Gastrocnemius medialis (tissue), 4 donors: ENCODE measurements at regions not wholly inside any gene's neighbourhood (a gene's known extent, or its start where the extent isn't known, plus 50 kb on each side); places are given as distances from the start of the nearest gene placed in this dataset.

ENCODE experiments used
- ATAC-seq, 2 donors: fragments of 150-250 bp; one replicate each; pipeline ENCODE4 v1.9.1; 2016
- DNase-seq, 2 donors: peaks; one replicate each; pipeline ENCODE4 v3.0.0-alpha.2; 2019
- H3K27ac ChIP-seq, 4 donors: fragments of 200-600 bp; sonication (generic); 1 replicate in 1 of 4; 2 replicates in 3 of 4; pipeline ENCODE4 v1.5.1; 2016 to 2018; ENCODE audit warnings: mild to moderate bottlenecking in 2 of 4, moderate library complexity in 1 of 4
- H3K27me3 ChIP-seq, 3 donors: fragments of 200-600 bp; sonication (generic) in 2 of 3; 1 replicate in 1 of 3; 2 replicates in 2 of 3; pipeline versions ENCODE4 v1.5.1 to v1.6.0; 2016 to 2019; ENCODE audit warnings: mild to moderate bottlenecking in 1 of 3, moderate library complexity in 1 of 3
- H3K36me3 ChIP-seq, 2 donors: fragments of 200-600 bp; sonication (generic) in 1 of 2; one replicate each; pipeline ENCODE4 v1.5.1; 2017 to 2018
- H3K4me1 ChIP-seq, 2 donors: fragments of 200-600 bp; sonication (generic) in 1 of 2; one replicate each; pipeline ENCODE4 v1.5.1; 2016 to 2017; ENCODE audit warnings: mild to moderate bottlenecking in 2 of 2
- H3K4me3 ChIP-seq, 4 donors: fragments of 200-600 bp; sonication (generic) in 3 of 4; 1 replicate in 1 of 4; 2 replicates in 3 of 4; pipeline ENCODE4 v1.5.1; 2016 to 2019; ENCODE audit warnings: mild to moderate bottlenecking in 2 of 4
- H3K9me3 ChIP-seq, 3 donors: fragments of 200-600 bp; sonication (generic) in 2 of 3; 1 replicate in 1 of 3; 2 replicates in 2 of 3; pipeline ENCODE4 v1.5.1; 2016 to 2019
- CTCF ChIP-seq, 5 experiments: fragments of 450-650 bp in 3 of 5; fragments of 200-600 bp in 2 of 5; sonication (generic) in 2 of 5; IDR thresholded peaks in 4 of 5; conservative IDR thresholded peaks in 1 of 5; 1 replicate in 4 of 5; 2 replicates in 1 of 5; pipeline ENCODE4 v1.5.1; 2016 to 2019; ENCODE audit warnings: antibody characterized with exemption in 5 of 5, mild to moderate bottlenecking in 3 of 5, moderate library complexity in 3 of 5
- POLR2A ChIP-seq, 2 donors: fragments of 450-650 bp; IDR thresholded peaks; one replicate each; pipeline ENCODE4 v1.6.1; 2017; ENCODE audit warnings: antibody characterized with exemption in 2 of 2, mild to moderate bottlenecking in 2 of 2, moderate library complexity in 2 of 2
- in situ Hi-C, 4 donors: fragments of 200-750 bp; cut with MboI; loops; one replicate each; pipeline versions ENCODE4 v1.15.0 to v1.8.0; 2017; ENCODE audit warnings: low sequenced_read_pairs in 4 of 4
- intact Hi-C: fragments of 100-400 bp; cut with DNase I; formaldehyde crosslinking; loops from one replicate; pipeline ENCODE4 v1.15.1; 2023; ENCODE audit warnings: low total_unique reads

- no peaks in the 10 kb centered on the region for H3K27me3 ChIP-seq
- no peaks in the 10 kb centered on the region for H3K9me3 ChIP-seq
- no peak overlapping the region for H3K27ac ChIP-seq
- no peaks in the 10 kb centered on the region for H3K36me3 ChIP-seq
- DNase-seq, result no peak
- H3K4me1 ChIP-seq, result no peaks in the 10 kb centered on the region
- no peak overlapping the region for H3K4me3 ChIP-seq
- ATAC-seq, result no peak
- TF ChIP-seq CTCF (IDR thresholded peaks at IDR 0.05 in 4 of 5, conservative IDR thresholded peaks at IDR 0.05 in 1 of 5), result no peak
- in situ Hi-C loops (no loop called here), intact Hi-C loops (no loop called here)
Measured at GRCh38 chr17:56018211-56018610, 135.1 kb upstream of the ANKFN1 start.

- Histone ChIP-seq H3K9me3 (no peaks in the 10 kb centered on the region), H3K27me3 (no peaks in the 10 kb centered on the region), H3K4me1 (no peaks in the 10 kb centered on the region), H3K4me3 (no peak overlapping the region), H3K36me3 (no peaks in the 10 kb centered on the region), H3K27ac (no peak overlapping the region)
- TF ChIP-seq CTCF (IDR thresholded peaks at IDR 0.05 in 4 of 5, conservative IDR thresholded peaks at IDR 0.05 in 1 of 5), result no peak
- TF ChIP-seq POLR2A (IDR thresholded peaks at IDR 0.05), result no peak
- in situ Hi-C loops, result no loop called here
- intact Hi-C loops, result no loop called here
- DNase-seq (no peak), ATAC-seq (no peak)
Measured at GRCh38 chr17:56020369-56020768, 132.9 kb upstream of the ANKFN1 start.

GRCh38 chr17:56021681-56022190 lies 131.5 kb upstream of the ANKFN1 start:
- TF ChIP-seq POLR2A (IDR thresholded peaks at IDR 0.05), result no peak
- no peak for TF ChIP-seq CTCF (IDR thresholded peaks at IDR 0.05 in 4 of 5, conservative IDR thresholded peaks at IDR 0.05 in 1 of 5)
- in situ Hi-C loops, result no loop called here
- no peaks in the 10 kb centered on the region for H3K27me3 ChIP-seq
- H3K36me3 ChIP-seq, result no peaks in the 10 kb centered on the region
- intact Hi-C loops, result no loop called here
- no peak overlapping the region for H3K27ac ChIP-seq
- H3K4me1 ChIP-seq, result no peaks in the 10 kb centered on the region
- DNase-seq (no peak), ATAC-seq (no peak)
- no peak overlapping the region for H3K4me3 ChIP-seq
- no peaks in the 10 kb centered on the region for H3K9me3 ChIP-seq

- Histone ChIP-seq H3K36me3 (no peaks in the 10 kb centered on the region), H3K4me1 (no peaks in the 10 kb centered on the region), H3K27ac (no peak overlapping the region), H3K27me3 (no peaks in the 10 kb centered on the region), H3K9me3 (no peaks in the 10 kb centered on the region), H3K4me3 (no peak overlapping the region)
- intact Hi-C loops, result no loop called here
- no peak for TF ChIP-seq POLR2A (IDR thresholded peaks at IDR 0.05)
- in situ Hi-C loops, result no loop called here
- no peak for ATAC-seq
- no peak for DNase-seq
Measured at GRCh38 chr17:56023851-56024250, 129.4 kb upstream of the ANKFN1 start.

GRCh38 chr17:56026915-56027314 lies 126.4 kb upstream of the ANKFN1 start:
- no peak overlapping the region for H3K27ac ChIP-seq
- ATAC-seq (no peak), DNase-seq (no peak)
- TF ChIP-seq CTCF (IDR thresholded peaks at IDR 0.05 in 4 of 5, conservative IDR thresholded peaks at IDR 0.05 in 1 of 5) (no peak), POLR2A (IDR thresholded peaks at IDR 0.05) (no peak)
- no peaks in the 10 kb centered on the region for H3K9me3 ChIP-seq
- no peaks in the 10 kb centered on the region for H3K4me1 ChIP-seq
- no peaks in the 10 kb centered on the region for H3K27me3 ChIP-seq
- no peaks in the 10 kb centered on the region for H3K36me3 ChIP-seq
- no peak overlapping the region for H3K4me3 ChIP-seq
- intact Hi-C loops, result no loop called here
- in situ Hi-C loops, result no loop called here
